ENCODE measurements at regions not wholly inside any gene's neighbourhood (a gene's known extent, or its start where the extent isn't known, plus 50 kb on each side); places are given as distances from the start of the nearest gene placed in this dataset.

- Histone ChIP-seq H3K9me3 (no peaks in the 10 kb centered on the region), H3K36me3 (no peaks in the 10 kb centered on the region), H3K4me3 (no peak overlapping the region), H3K27ac (no peak overlapping the region), H3K4me1 (no peaks in the 10 kb centered on the region), H3K27me3 (no peaks in the 10 kb centered on the region)
- no peak for TF ChIP-seq EP300 (IDR thresholded peaks at IDR 0.05)
- no peak for DNase-seq (ENCODE audit: low spot score in 2 of 2)
- 79 to 92% methylated on average over 1 of the region's 1 CpG for WGBS, 2 donors
Observed at GRCh38 chr7:25311346-25311745, 83.1 kb upstream of the NPVF start.

GRCh38 chr7:25312968-25313367, 84.7 kb upstream of the NPVF start:
- WGBS, 2 donors: 74 to 75% methylated on average over 6 of the region's 6 CpGs
- Histone ChIP-seq H3K27ac (no peak overlapping the region), H3K27me3 (no peaks in the 10 kb centered on the region), H3K9me3 (no peaks in the 10 kb centered on the region), H3K4me3 (no peak overlapping the region), H3K4me1 (no peaks in the 10 kb centered on the region), H3K36me3 (no peaks in the 10 kb centered on the region)
- no peak for DNase-seq (ENCODE audit: low spot score in 2 of 2)
- TF ChIP-seq CTCF (IDR thresholded peaks at IDR 0.05): no peak
- no peak for TF ChIP-seq EP300 (IDR thresholded peaks at IDR 0.05)
- TF ChIP-seq POLR2A (IDR thresholded peaks at IDR 0.05): no peak

- DNase-seq (ENCODE audit: low spot score in 2 of 2): no peak
- Histone ChIP-seq H3K4me3 (no peak overlapping the region), H3K9me3 (no peaks in the 10 kb centered on the region), H3K27me3 (no peaks in the 10 kb centered on the region), H3K4me1 (no peaks in the 10 kb centered on the region), H3K27ac (no peak overlapping the region), H3K36me3 (no peaks in the 10 kb centered on the region)
- 92 to 100% methylated on average over 1 of the region's 1 CpG for WGBS, 2 donors
- TF ChIP-seq EP300 (IDR thresholded peaks at IDR 0.05) (no peak), POLR2A (IDR thresholded peaks at IDR 0.05) (no peak), CTCF (IDR thresholded peaks at IDR 0.05) (no peak)
Observed at GRCh38 chr7:25313526-25313925, 85.2 kb upstream of the NPVF start.

GRCh38 chr7:25314094-25314730, 85.9 kb upstream of the NPVF start:
- H3K27me3 ChIP-seq: no peaks in the 10 kb centered on the region

GRCh38 chr7:25314731-25315267, 86.5 kb upstream of the NPVF start:
- H3K9me3 ChIP-seq: no peaks in the 10 kb centered on the region
- no peaks in the 10 kb centered on the region for H3K36me3 ChIP-seq
- 73 to 76% methylated on average over 10 of the region's 10 CpGs for WGBS, 2 donors
- no peak for DNase-seq (ENCODE audit: low spot score in 2 of 2)
- H3K4me1 ChIP-seq: no peaks in the 10 kb centered on the region
- TF ChIP-seq EP300 (IDR thresholded peaks at IDR 0.05): no peak
- no peak for TF ChIP-seq POLR2A (IDR thresholded peaks at IDR 0.05)
- TF ChIP-seq CTCF (IDR thresholded peaks at IDR 0.05): no peak
- H3K27me3 ChIP-seq: no peaks in the 10 kb centered on the region
- H3K27ac ChIP-seq: no peak overlapping the region
- H3K4me3 ChIP-seq: no peak overlapping the region

More at GRCh38 chr7:25314094-25314730, 85.9 kb upstream of the NPVF start:
- Histone ChIP-seq H3K4me1 (no peaks in the 10 kb centered on the region), H3K9me3 (no peaks in the 10 kb centered on the region), H3K4me3 (no peak overlapping the region), H3K36me3 (no peaks in the 10 kb centered on the region), H3K27ac (no peak overlapping the region)
- no peak for DNase-seq (ENCODE audit: low spot score in 2 of 2)
- WGBS, 2 donors: 81 to 82% methylated on average over 5 of the region's 5 CpGs
- no peak for TF ChIP-seq CTCF (IDR thresholded peaks at IDR 0.05)
- TF ChIP-seq POLR2A (IDR thresholded peaks at IDR 0.05): no peak
- no peak for TF ChIP-seq EP300 (IDR thresholded peaks at IDR 0.05)
